ENCODE measurements at regions not wholly inside any gene's neighbourhood (a gene's known extent, or its start where the extent isn't known, plus 50 kb on each side); places are given as distances from the start of the nearest gene placed in this dataset.
A peak's percentile ranks its signal among the peaks of the same experiment; 100 is the strongest.

GRCh38 chr5:165360366-165360765 is 1854.9 kb downstream of the MAT2B start:
- no peak for ATAC-seq
- no peak for TF ChIP-seq CTCF (IDR thresholded peaks at IDR 0.05)
- TF ChIP-seq POLR2A (IDR thresholded peaks at IDR 0.05): no peak
- WGBS, 2 donors: 64 to 70% methylated on average over 4 of the region's 4 CpGs

GRCh38 chr5:165360784-165361542 is 1855.5 kb downstream of the MAT2B start:
- H3K27me3 ChIP-seq: no peaks in the 10 kb centered on the region
- no peaks in the 10 kb centered on the region for H3K36me3 ChIP-seq (replicated peaks in 1 of 2; ENCODE audit: insufficient read depth in 1 of 2, low read depth in 2 of 2)
- H3K4me3 ChIP-seq: no peak overlapping the region
- intact Hi-C loops (cut with DNase I): no loop called here
- DNase-seq (no peak), ATAC-seq (no peak)
- H3K4me1 ChIP-seq: peaks cover 4% of the 10 kb centered on the region
- TF ChIP-seq CTCF (IDR thresholded peaks at IDR 0.05) (no peak), POLR2A (IDR thresholded peaks at IDR 0.05) (no peak)
- H3K27ac ChIP-seq: no peak overlapping the region
- 72 to 77% methylated on average over 9 of the region's 9 CpGs for WGBS, 2 donors
- no peaks in the 10 kb centered on the region for H3K9me3 ChIP-seq

More at GRCh38 chr5:165360366-165360765, 1854.9 kb downstream of the MAT2B start:
- no peak for DNase-seq
- Histone ChIP-seq H3K27ac (no peak overlapping the region), H3K9me3 (no peaks in the 10 kb centered on the region), H3K4me1 (peaks cover 4% of the 10 kb centered on the region), H3K4me3 (no peak overlapping the region), H3K36me3 (replicated peaks in 1 of 2; ENCODE audit: insufficient read depth in 1 of 2, low read depth in 2 of 2) (no peaks in the 10 kb centered on the region), H3K27me3 (no peaks in the 10 kb centered on the region)
- intact Hi-C loops (cut with DNase I): no loop called here

GRCh38 chr5:165370233-165370632 is 1864.8 kb downstream of the MAT2B start:
- WGBS, 2 donors: 15 to 19% methylated on average over 4 of the region's 4 CpGs
- no peaks in the 10 kb centered on the region for H3K36me3 ChIP-seq (replicated peaks in 1 of 2; ENCODE audit: insufficient read depth in 1 of 2, low read depth in 2 of 2)
- peak; percentile 35 for ATAC-seq
- TF ChIP-seq CTCF (IDR thresholded peaks at IDR 0.05) (no peak), POLR2A (IDR thresholded peaks at IDR 0.05) (no peak)
- DNase-seq: peak in 1 of 4 donors; percentile 32
- H3K9me3 ChIP-seq: no peaks in the 10 kb centered on the region
- H3K27ac ChIP-seq: no peak overlapping the region
- H3K4me3 ChIP-seq: no peak overlapping the region
- H3K4me1 ChIP-seq: peaks cover 5% of the 10 kb centered on the region
- intact Hi-C loops (cut with DNase I): no loop called here
- H3K27me3 ChIP-seq: no peaks in the 10 kb centered on the region

- H3K27me3 ChIP-seq: no peaks in the 10 kb centered on the region
- no peaks in the 10 kb centered on the region for H3K36me3 ChIP-seq (replicated peaks in 1 of 2; ENCODE audit: insufficient read depth in 1 of 2, low read depth in 2 of 2)
- H3K4me3 ChIP-seq: no peak overlapping the region
- H3K9me3 ChIP-seq: no peaks in the 10 kb centered on the region
- ATAC-seq (no peak), DNase-seq (no peak)
- WGBS, 2 donors: 74 to 91% methylated on average over 1 of the region's 1 CpG
- intact Hi-C loops (cut with DNase I): no loop called here
- H3K27ac ChIP-seq: no peak overlapping the region
- no peak for TF ChIP-seq CTCF (IDR thresholded peaks at IDR 0.05)
- no peak for TF ChIP-seq POLR2A (IDR thresholded peaks at IDR 0.05)
- H3K4me1 ChIP-seq: peaks cover 5% of the 10 kb centered on the region
These were observed 1865.4 kb downstream of the MAT2B start for GRCh38 chr5:165370794-165371193.

DNA sequence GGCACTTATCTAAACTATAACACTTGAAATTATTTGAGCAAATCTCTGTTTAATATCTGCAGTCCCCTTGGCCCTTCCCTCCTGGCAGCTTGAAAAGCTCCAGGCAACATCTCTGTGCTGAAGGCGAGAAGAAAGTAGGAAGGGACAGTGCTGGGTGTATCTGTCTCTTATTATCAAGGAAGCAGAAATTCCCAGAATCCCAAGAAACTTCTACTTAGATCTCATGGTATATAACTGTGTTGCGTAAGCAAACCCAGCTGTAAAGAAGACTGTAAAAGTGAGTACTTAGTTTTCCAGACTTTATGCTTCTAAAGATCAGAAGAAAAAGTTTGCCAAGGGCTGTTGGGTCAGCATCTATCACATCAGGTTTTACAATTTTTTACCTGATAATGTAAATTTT is 1869.8 kb downstream of the MAT2B start:
- intact Hi-C loops (cut with DNase I): no loop called here

More for the DNA sequence above, 1869.8 kb downstream of the MAT2B start:
- H3K4me1 ChIP-seq: no peaks in the 10 kb centered on the region
- no peaks in the 10 kb centered on the region for H3K9me3 ChIP-seq
- TF ChIP-seq CTCF (IDR thresholded peaks at IDR 0.05) (no peak), POLR2A (IDR thresholded peaks at IDR 0.05) (no peak)
- H3K27me3 ChIP-seq: no peaks in the 10 kb centered on the region
- ATAC-seq (no peak), DNase-seq (no peak)
- no peak overlapping the region for H3K4me3 ChIP-seq
- 94% methylated on average over 2 of the region's 2 CpGs for WGBS, 2 donors
- no peaks in the 10 kb centered on the region for H3K36me3 ChIP-seq (replicated peaks in 1 of 2; ENCODE audit: insufficient read depth in 1 of 2, low read depth in 2 of 2)
- H3K27ac ChIP-seq: no peak overlapping the region
